ENCODE measurements at regions not wholly inside any gene's neighbourhood (a gene's known extent, or its start where the extent isn't known, plus 50 kb on each side); places are given as distances from the start of the nearest gene placed in this dataset.

- FAIRE-seq (no peak), ATAC-seq (no peak)
These were observed 160.3 kb downstream of the RPS29 start for GRCh38 chr14:49425921-49426320.

GRCh38 chr14:49424436-49425331 is 161.5 kb downstream of the RPS29 start:
- no peak for TF ChIP-seq CTCF (IDR thresholded peaks at IDR 0.05)
- no peak for FAIRE-seq
- 57 to 69% methylated on average over 4 of the region's 4 CpGs for WGBS, 2 donors

More at GRCh38 chr14:49425921-49426320, 160.3 kb downstream of the RPS29 start:
- Histone ChIP-seq H3K4me3 (no peak overlapping the region), H3K27ac (no peak overlapping the region), H3K36me3 (no peaks in the 10 kb centered on the region), H3K4me1 (no peaks in the 10 kb centered on the region), H3K9me3 (no peaks in the 10 kb centered on the region), H3K27me3 (peaks cover 0 to 2% (median 0%) of the 10 kb centered on the region in 4 donors)
- no peak for TF ChIP-seq CTCF (IDR thresholded peaks at IDR 0.05)
- DNase-seq = no peak
- intact Hi-C loops (cut with DNase I) = no loop called here
- 17 to 29% methylated on average over 1 of the region's 1 CpG for WGBS, 2 donors

GRCh38 chr14:49420201-49420600 is 166.0 kb downstream of the RPS29 start:
- Histone ChIP-seq H3K27ac (no peak overlapping the region), H3K27me3 (peaks cover 0 to 8% (median 0%) of the 10 kb centered on the region in 4 donors), H3K4me1 (no peaks in the 10 kb centered on the region), H3K9me3 (no peaks in the 10 kb centered on the region), H3K4me3 (no peak overlapping the region), H3K36me3 (no peaks in the 10 kb centered on the region)
- TF ChIP-seq CTCF (IDR thresholded peaks at IDR 0.05) = no peak
- 63 to 84% methylated on average over 3 of the region's 3 CpGs for WGBS, 2 donors
- intact Hi-C loops (cut with DNase I) = no loop called here
- ATAC-seq (no peak), DNase-seq (no peak), FAIRE-seq (no peak)

More at GRCh38 chr14:49424436-49425331, 161.5 kb downstream of the RPS29 start:
- no peaks in the 10 kb centered on the region for H3K9me3 ChIP-seq
- no peak for DNase-seq
- no peaks in the 10 kb centered on the region for H3K36me3 ChIP-seq
- no peak for ATAC-seq
- intact Hi-C loops (cut with DNase I) = no loop called here
- no peak overlapping the region for H3K27ac ChIP-seq
- H3K4me1 ChIP-seq = no peaks in the 10 kb centered on the region
- H3K4me3 ChIP-seq = no peak overlapping the region
- H3K27me3 ChIP-seq = peaks cover 0 to 8% (median 0%) of the 10 kb centered on the region in 4 donors

- H3K27ac ChIP-seq = no peak overlapping the region
- ATAC-seq (no peak), FAIRE-seq (no peak), DNase-seq (no peak)
- no peaks in the 10 kb centered on the region for H3K36me3 ChIP-seq
- no peak for TF ChIP-seq CTCF (IDR thresholded peaks at IDR 0.05)
- H3K9me3 ChIP-seq = no peaks in the 10 kb centered on the region
- intact Hi-C loops (cut with DNase I) = no loop called here
- H3K4me3 ChIP-seq = no peak overlapping the region
- no peaks in the 10 kb centered on the region for H3K4me1 ChIP-seq
- 66 to 75% methylated on average over 4 of the region's 4 CpGs for WGBS, 2 donors
- peaks cover 0 to 8% (median 0%) of the 10 kb centered on the region in 4 donors for H3K27me3 ChIP-seq
These were observed 167.4 kb downstream of the RPS29 start for GRCh38 chr14:49418789-49419188.

- TF ChIP-seq CTCF (IDR thresholded peaks at IDR 0.05) = no peak
- no peak for FAIRE-seq
- ATAC-seq = no peak
- Histone ChIP-seq H3K4me1 (no peaks in the 10 kb centered on the region), H3K9me3 (no peaks in the 10 kb centered on the region), H3K4me3 (no peak overlapping the region), H3K27ac (no peak overlapping the region), H3K27me3 (peaks cover 0 to 8% (median 0%) of the 10 kb centered on the region in 4 donors), H3K36me3 (no peaks in the 10 kb centered on the region)
- no peak for DNase-seq
- intact Hi-C loops (cut with DNase I) = no loop called here
These were observed 168.4 kb downstream of the RPS29 start for GRCh38 chr14:49417790-49418189.

All from pancreas (tissue), 10 donors.